ENCODE measurements at regions not wholly inside any gene's neighbourhood (a gene's known extent, or its start where the extent isn't known, plus 50 kb on each side); places are given as distances from the start of the nearest gene placed in this dataset.

DNA sequence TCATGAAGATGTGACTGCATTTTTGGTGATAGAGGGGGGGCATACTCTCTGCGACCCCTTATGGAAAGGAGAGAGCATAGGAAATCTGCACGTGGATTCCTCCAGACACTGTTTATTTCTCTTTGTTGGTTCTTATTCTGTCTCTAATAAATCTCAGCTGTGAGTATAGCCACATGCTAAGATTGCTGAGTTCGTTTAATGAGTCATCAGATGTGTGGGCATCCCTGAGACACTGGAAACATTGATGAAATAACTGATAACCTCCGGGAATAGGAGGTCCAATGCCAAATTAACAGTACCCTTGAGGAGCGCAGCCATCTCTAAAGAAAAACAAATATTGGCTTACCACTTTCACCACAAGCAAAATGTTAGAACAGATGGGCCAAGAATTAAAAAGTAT lies 880.2 kb upstream of the NEGR1 start:
- H3K27ac ChIP-seq (ENCODE audit: low read depth in 2 of 2, low read length in 2 of 2), result no peak overlapping the region
- H3K4me1 ChIP-seq (ENCODE audit: control insufficient read depth in 2 of 2, insufficient read depth in 2 of 2, low read length in 2 of 2), result no peaks in the 10 kb centered on the region
- H3K36me3 ChIP-seq (ENCODE audit: control insufficient read depth in 2 of 2, insufficient read depth in 2 of 2, low read length in 2 of 2), result no peaks in the 10 kb centered on the region
- H3K4me3 ChIP-seq (ENCODE audit: low read length in 2 of 2), result no peak overlapping the region
- H3K9me3 ChIP-seq (ENCODE audit: control insufficient read depth in 2 of 2, low read length in 2 of 2), result no peaks in the 10 kb centered on the region
- no peaks in the 10 kb centered on the region for H3K27me3 ChIP-seq (ENCODE audit: control insufficient read depth in 2 of 2, insufficient read depth in 2 of 2, low read length in 2 of 2)
- H3K9ac ChIP-seq (ENCODE audit: low read depth in 1 of 2, low read length in 2 of 2), result no peak overlapping the region

DNA sequence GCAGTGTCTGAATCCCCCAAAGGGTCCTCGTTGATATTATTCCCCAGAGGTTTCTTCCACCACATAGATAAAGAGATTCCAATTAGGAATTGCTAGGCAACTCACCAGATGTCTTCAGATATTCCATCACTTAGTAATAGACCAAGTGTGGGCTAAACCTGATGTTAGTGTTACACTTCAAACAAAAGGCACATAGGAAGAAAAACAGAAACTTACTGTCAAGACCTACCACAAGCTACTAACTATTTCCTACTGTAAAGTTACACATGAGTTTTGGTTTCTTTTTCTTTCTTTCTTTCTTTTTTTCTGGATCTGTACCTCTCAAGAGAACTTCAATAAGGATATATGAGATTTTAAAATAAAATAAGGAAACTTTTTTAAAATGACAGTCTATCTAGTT lies 879.1 kb upstream of the NEGR1 start:
- Histone ChIP-seq H3K4me1 (ENCODE audit: control insufficient read depth in 2 of 2, insufficient read depth in 2 of 2, low read length in 2 of 2) (no peaks in the 10 kb centered on the region), H3K9me3 (ENCODE audit: control insufficient read depth in 2 of 2, low read length in 2 of 2) (no peaks in the 10 kb centered on the region), H3K36me3 (ENCODE audit: control insufficient read depth in 2 of 2, insufficient read depth in 2 of 2, low read length in 2 of 2) (no peaks in the 10 kb centered on the region), H3K27me3 (ENCODE audit: control insufficient read depth in 2 of 2, insufficient read depth in 2 of 2, low read length in 2 of 2) (no peaks in the 10 kb centered on the region), H3K27ac (ENCODE audit: low read depth in 2 of 2, low read length in 2 of 2) (no peak overlapping the region), H3K9ac (ENCODE audit: low read depth in 1 of 2, low read length in 2 of 2) (no peak overlapping the region), H3K4me3 (ENCODE audit: low read length in 2 of 2) (no peak overlapping the region)

DNA sequence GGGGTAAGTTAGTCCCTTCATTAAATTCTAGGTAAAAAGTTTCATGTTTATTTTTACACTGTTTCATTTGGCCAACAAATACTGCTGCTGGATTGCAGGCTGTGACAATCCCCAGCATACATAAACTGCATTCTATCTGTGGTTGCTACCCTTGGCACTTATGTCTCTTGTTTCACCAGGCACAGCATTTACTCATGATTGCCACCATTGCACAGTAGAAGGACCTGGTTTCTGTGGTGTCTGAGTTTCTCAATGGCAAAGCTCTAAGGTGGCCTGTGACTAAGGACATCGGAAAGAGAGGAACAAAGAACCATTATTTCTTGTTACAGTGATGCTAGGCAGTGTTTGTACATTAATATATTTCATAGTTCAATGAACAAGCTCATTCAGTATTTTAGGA lies 878.4 kb upstream of the NEGR1 start:
- H3K27ac ChIP-seq (ENCODE audit: low read depth in 2 of 2, low read length in 2 of 2), result no peak overlapping the region
- no peak overlapping the region for H3K9ac ChIP-seq (ENCODE audit: low read depth in 1 of 2, low read length in 2 of 2)
- H3K27me3 ChIP-seq (ENCODE audit: control insufficient read depth in 2 of 2, insufficient read depth in 2 of 2, low read length in 2 of 2), result no peaks in the 10 kb centered on the region
- H3K4me3 ChIP-seq (ENCODE audit: low read length in 2 of 2), result no peak overlapping the region
- H3K36me3 ChIP-seq (ENCODE audit: control insufficient read depth in 2 of 2, insufficient read depth in 2 of 2, low read length in 2 of 2), result no peaks in the 10 kb centered on the region
- no peaks in the 10 kb centered on the region for H3K9me3 ChIP-seq (ENCODE audit: control insufficient read depth in 2 of 2, low read length in 2 of 2)
- H3K4me1 ChIP-seq (ENCODE audit: control insufficient read depth in 2 of 2, insufficient read depth in 2 of 2, low read length in 2 of 2), result no peaks in the 10 kb centered on the region

DNA sequence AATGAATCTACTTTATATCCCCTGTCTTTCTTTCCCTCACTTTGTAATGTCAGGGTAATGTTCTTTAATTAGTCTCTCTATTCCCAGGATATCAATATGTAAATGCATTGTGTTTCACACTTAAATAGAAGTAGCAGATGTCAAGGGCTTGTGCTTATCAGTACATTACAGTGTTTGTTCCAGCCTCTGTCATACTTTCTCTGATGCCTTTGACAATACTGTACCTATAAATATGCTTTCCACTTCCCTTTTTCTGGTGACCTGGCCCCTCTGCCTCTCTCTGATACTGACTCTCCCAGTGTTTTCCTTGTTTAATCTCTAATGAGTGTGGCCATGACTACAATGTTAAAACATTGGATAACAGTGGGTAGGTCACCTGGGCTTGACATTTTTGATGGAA lies 862.0 kb upstream of the NEGR1 start:
- no peak overlapping the region for H3K27ac ChIP-seq (ENCODE audit: low read depth in 2 of 2, low read length in 2 of 2)
- no peaks in the 10 kb centered on the region for H3K9me3 ChIP-seq (ENCODE audit: control insufficient read depth in 2 of 2, low read length in 2 of 2)
- no peak overlapping the region for H3K4me3 ChIP-seq (ENCODE audit: low read length in 2 of 2)
- no peaks in the 10 kb centered on the region for H3K27me3 ChIP-seq (ENCODE audit: control insufficient read depth in 2 of 2, insufficient read depth in 2 of 2, low read length in 2 of 2)
- H3K4me1 ChIP-seq (ENCODE audit: control insufficient read depth in 2 of 2, insufficient read depth in 2 of 2, low read length in 2 of 2), result no peaks in the 10 kb centered on the region
- no peak overlapping the region for H3K9ac ChIP-seq (ENCODE audit: low read depth in 1 of 2, low read length in 2 of 2)
- no peaks in the 10 kb centered on the region for H3K36me3 ChIP-seq (ENCODE audit: control insufficient read depth in 2 of 2, insufficient read depth in 2 of 2, low read length in 2 of 2)

DNA sequence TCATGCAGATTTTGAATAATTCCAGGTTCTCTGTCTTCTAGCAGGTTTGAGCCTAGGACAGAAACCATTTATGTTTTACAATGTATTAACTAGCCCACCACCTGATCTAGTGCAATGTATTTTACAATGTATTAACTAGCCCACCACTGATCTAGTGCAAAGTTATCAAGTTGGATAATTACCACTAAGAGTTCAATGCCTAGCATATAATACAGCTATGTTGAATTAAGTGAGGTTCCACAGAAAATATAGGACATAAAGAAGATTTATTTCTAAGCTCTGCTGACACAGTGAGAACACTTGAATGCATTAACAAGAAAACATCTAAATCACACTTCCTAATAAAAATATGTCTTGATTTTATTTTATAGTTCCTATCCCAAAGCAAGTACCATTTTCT lies 854.6 kb upstream of the NEGR1 start:
- Histone ChIP-seq H3K4me1 (ENCODE audit: control insufficient read depth in 2 of 2, insufficient read depth in 2 of 2, low read length in 2 of 2) (no peaks in the 10 kb centered on the region), H3K27ac (ENCODE audit: low read depth in 2 of 2, low read length in 2 of 2) (no peak overlapping the region), H3K9ac (ENCODE audit: low read depth in 1 of 2, low read length in 2 of 2) (no peak overlapping the region), H3K27me3 (ENCODE audit: control insufficient read depth in 2 of 2, insufficient read depth in 2 of 2, low read length in 2 of 2) (no peaks in the 10 kb centered on the region), H3K36me3 (ENCODE audit: control insufficient read depth in 2 of 2, insufficient read depth in 2 of 2, low read length in 2 of 2) (no peaks in the 10 kb centered on the region), H3K4me3 (ENCODE audit: low read length in 2 of 2) (no peak overlapping the region), H3K9me3 (ENCODE audit: control insufficient read depth in 2 of 2, low read length in 2 of 2) (no peaks in the 10 kb centered on the region)

DNA sequence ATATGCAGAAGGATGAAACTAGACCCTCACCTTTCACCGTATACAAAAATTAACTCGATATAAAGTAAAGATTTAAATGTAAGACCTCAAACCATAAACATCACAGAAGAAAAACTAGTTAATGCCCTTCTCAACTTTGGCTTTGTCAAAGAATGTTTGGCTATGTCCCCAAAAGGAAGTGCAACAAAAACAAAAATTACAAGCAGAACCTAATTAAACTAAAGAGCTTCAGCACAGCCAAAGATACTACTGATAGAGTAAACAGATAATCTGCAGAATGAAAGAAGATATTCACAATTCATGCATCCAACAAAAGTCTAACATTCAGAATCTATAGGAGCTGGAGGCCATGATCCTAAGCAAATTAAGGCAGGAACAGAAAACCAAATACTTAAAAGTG lies 824.6 kb upstream of the NEGR1 start:
- no peak overlapping the region for H3K4me3 ChIP-seq (ENCODE audit: low read length in 2 of 2)
- H3K9me3 ChIP-seq (ENCODE audit: control insufficient read depth in 2 of 2, low read length in 2 of 2), result no peaks in the 10 kb centered on the region
- H3K4me1 ChIP-seq (ENCODE audit: control insufficient read depth in 2 of 2, insufficient read depth in 2 of 2, low read length in 2 of 2), result no peaks in the 10 kb centered on the region
- H3K9ac ChIP-seq (ENCODE audit: low read depth in 1 of 2, low read length in 2 of 2), result no peak overlapping the region
- no peaks in the 10 kb centered on the region for H3K36me3 ChIP-seq (ENCODE audit: control insufficient read depth in 2 of 2, insufficient read depth in 2 of 2, low read length in 2 of 2)
- H3K27me3 ChIP-seq (ENCODE audit: control insufficient read depth in 2 of 2, insufficient read depth in 2 of 2, low read length in 2 of 2), result no peaks in the 10 kb centered on the region
- H3K27ac ChIP-seq (ENCODE audit: low read depth in 2 of 2, low read length in 2 of 2), result no peak overlapping the region

DNA sequence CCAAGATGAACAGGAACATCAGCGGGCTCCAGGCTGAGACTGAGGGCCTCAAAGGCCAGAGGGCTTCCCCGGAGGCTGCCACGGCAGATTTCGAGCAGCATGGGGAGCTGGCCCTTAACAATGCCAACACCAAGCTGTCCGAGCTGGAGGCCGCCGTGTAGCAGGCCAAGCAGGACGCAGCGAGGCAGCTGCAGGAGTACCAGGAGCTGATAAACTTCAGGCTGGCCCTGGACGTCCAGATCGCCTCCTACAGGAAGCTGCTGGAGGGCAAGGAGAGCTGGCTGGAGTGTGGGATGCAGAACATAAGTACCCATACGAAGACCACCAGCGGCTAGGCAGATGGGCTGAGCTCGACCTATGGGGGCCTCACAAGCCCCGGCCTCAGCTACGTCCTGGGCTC lies 823.4 kb upstream of the NEGR1 start:
- Histone ChIP-seq H3K4me3 (ENCODE audit: low read length in 2 of 2) (no peak overlapping the region), H3K27me3 (ENCODE audit: control insufficient read depth in 2 of 2, insufficient read depth in 2 of 2, low read length in 2 of 2) (no peaks in the 10 kb centered on the region), H3K9me3 (ENCODE audit: control insufficient read depth in 2 of 2, low read length in 2 of 2) (no peaks in the 10 kb centered on the region), H3K36me3 (ENCODE audit: control insufficient read depth in 2 of 2, insufficient read depth in 2 of 2, low read length in 2 of 2) (no peaks in the 10 kb centered on the region), H3K27ac (ENCODE audit: low read depth in 2 of 2, low read length in 2 of 2) (no peak overlapping the region), H3K9ac (ENCODE audit: low read depth in 1 of 2, low read length in 2 of 2) (no peak overlapping the region), H3K4me1 (ENCODE audit: control insufficient read depth in 2 of 2, insufficient read depth in 2 of 2, low read length in 2 of 2) (no peaks in the 10 kb centered on the region)

DNA sequence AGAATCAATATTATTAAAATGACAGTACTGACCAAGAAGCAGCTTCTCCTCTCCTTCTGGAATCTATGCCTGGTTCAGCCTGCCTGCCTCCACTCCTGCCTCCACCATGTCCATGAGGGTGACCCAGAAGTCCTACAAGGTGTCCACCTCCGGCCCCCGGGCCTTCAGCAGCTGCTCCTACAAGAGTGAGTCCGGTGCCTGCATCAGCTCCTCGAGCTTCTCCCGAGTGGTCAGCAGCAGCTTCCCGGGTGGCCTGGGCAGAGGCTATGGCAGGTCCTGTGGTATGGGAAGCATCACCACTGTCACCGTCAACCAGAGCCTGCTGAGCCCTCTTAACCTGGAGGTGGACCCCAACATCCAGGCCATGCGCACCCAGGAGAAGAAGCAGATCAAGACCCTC lies 822.4 kb upstream of the NEGR1 start:
- Histone ChIP-seq H3K9me3 (ENCODE audit: control insufficient read depth in 2 of 2, low read length in 2 of 2) (no peaks in the 10 kb centered on the region), H3K4me3 (ENCODE audit: low read length in 2 of 2) (no peak overlapping the region), H3K27me3 (ENCODE audit: control insufficient read depth in 2 of 2, insufficient read depth in 2 of 2, low read length in 2 of 2) (no peaks in the 10 kb centered on the region), H3K36me3 (ENCODE audit: control insufficient read depth in 2 of 2, insufficient read depth in 2 of 2, low read length in 2 of 2) (no peaks in the 10 kb centered on the region), H3K4me1 (ENCODE audit: control insufficient read depth in 2 of 2, insufficient read depth in 2 of 2, low read length in 2 of 2) (no peaks in the 10 kb centered on the region), H3K27ac (ENCODE audit: low read depth in 2 of 2, low read length in 2 of 2) (no peak overlapping the region), H3K9ac (ENCODE audit: low read depth in 1 of 2, low read length in 2 of 2) (no peak overlapping the region)

DNA sequence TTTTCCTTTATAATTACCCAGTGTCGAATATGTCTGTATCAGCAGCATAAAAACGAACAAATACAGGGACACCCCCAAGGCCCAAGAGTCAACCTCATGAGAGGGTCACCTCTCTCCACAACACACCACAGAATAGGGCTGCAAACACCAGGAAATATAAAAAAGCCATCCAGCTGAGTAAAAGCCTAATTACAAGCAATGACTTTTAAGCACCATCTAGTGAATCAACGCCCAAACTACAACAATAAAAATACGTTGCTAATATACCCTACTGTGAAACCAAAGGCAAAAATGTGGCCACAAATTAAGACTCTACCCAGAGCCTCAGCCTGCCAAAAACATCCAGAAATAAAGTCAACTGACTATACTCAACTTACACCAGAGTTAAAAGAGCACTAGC lies 817.9 kb upstream of the NEGR1 start:
- H3K4me3 ChIP-seq (ENCODE audit: low read length in 2 of 2), result no peak overlapping the region
- H3K27me3 ChIP-seq (ENCODE audit: control insufficient read depth in 2 of 2, insufficient read depth in 2 of 2, low read length in 2 of 2), result no peaks in the 10 kb centered on the region
- H3K9ac ChIP-seq (ENCODE audit: low read depth in 1 of 2, low read length in 2 of 2), result no peak overlapping the region
- H3K36me3 ChIP-seq (ENCODE audit: control insufficient read depth in 2 of 2, insufficient read depth in 2 of 2, low read length in 2 of 2), result no peaks in the 10 kb centered on the region
- H3K27ac ChIP-seq (ENCODE audit: low read depth in 2 of 2, low read length in 2 of 2), result no peak overlapping the region
- no peaks in the 10 kb centered on the region for H3K4me1 ChIP-seq (ENCODE audit: control insufficient read depth in 2 of 2, insufficient read depth in 2 of 2, low read length in 2 of 2)
- H3K9me3 ChIP-seq (ENCODE audit: control insufficient read depth in 2 of 2, low read length in 2 of 2), result no peaks in the 10 kb centered on the region

DNA sequence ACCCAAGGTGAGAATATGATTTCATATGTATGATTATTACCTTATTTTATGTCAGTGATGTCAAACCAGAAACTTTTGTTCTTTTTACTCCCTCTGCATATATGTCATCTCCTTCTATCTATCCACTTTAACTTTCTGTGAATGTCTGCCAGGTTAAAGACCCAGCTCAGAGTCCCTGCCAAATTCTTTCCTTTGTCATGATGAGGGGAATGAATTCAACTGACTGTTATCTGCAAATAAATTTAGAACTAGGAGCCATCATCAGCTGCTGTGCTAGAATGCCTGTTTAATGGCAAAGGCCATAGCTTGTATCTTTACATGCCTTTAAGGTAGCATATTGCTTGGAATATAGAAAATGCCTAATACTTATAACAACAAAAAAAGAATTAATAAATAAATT lies 815.6 kb upstream of the NEGR1 start:
- H3K9ac ChIP-seq (ENCODE audit: low read depth in 1 of 2, low read length in 2 of 2), result no peak overlapping the region
- no peak overlapping the region for H3K27ac ChIP-seq (ENCODE audit: low read depth in 2 of 2, low read length in 2 of 2)
- H3K27me3 ChIP-seq (ENCODE audit: control insufficient read depth in 2 of 2, insufficient read depth in 2 of 2, low read length in 2 of 2), result no peaks in the 10 kb centered on the region
- H3K4me3 ChIP-seq (ENCODE audit: low read length in 2 of 2), result no peak overlapping the region
- H3K9me3 ChIP-seq (ENCODE audit: control insufficient read depth in 2 of 2, low read length in 2 of 2), result no peaks in the 10 kb centered on the region
- no peaks in the 10 kb centered on the region for H3K4me1 ChIP-seq (ENCODE audit: control insufficient read depth in 2 of 2, insufficient read depth in 2 of 2, low read length in 2 of 2)
- no peaks in the 10 kb centered on the region for H3K36me3 ChIP-seq (ENCODE audit: control insufficient read depth in 2 of 2, insufficient read depth in 2 of 2, low read length in 2 of 2)

DNA sequence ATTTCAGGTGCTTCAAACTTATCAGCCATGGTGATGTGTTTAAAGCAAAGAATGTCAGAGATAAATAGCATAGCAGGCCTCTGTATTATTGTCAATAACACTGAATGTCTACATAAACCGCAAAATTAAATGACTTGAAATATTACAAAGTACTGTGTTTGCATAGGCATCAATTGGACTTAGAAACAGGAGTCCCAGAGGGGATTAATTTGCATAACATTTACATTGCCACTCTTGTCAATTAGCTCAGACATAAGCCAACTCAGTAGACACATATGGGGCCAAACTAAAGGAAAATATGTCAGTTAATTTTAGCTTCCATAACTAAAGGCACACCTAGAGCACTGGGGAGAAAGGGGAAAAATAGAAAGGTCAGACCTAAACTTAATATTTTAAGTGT lies 814.5 kb upstream of the NEGR1 start:
- Histone ChIP-seq H3K4me3 (ENCODE audit: low read length in 2 of 2) (no peak overlapping the region), H3K4me1 (ENCODE audit: control insufficient read depth in 2 of 2, insufficient read depth in 2 of 2, low read length in 2 of 2) (no peaks in the 10 kb centered on the region), H3K9ac (ENCODE audit: low read depth in 1 of 2, low read length in 2 of 2) (no peak overlapping the region), H3K27ac (ENCODE audit: low read depth in 2 of 2, low read length in 2 of 2) (no peak overlapping the region), H3K27me3 (ENCODE audit: control insufficient read depth in 2 of 2, insufficient read depth in 2 of 2, low read length in 2 of 2) (no peaks in the 10 kb centered on the region), H3K9me3 (ENCODE audit: control insufficient read depth in 2 of 2, low read length in 2 of 2) (no peaks in the 10 kb centered on the region), H3K36me3 (ENCODE audit: control insufficient read depth in 2 of 2, insufficient read depth in 2 of 2, low read length in 2 of 2) (no peaks in the 10 kb centered on the region)

Measured in mucosa of rectum (tissue), 2 donors.